ENCODE measurements at regions not wholly inside any gene's neighbourhood (a gene's known extent, or its start where the extent isn't known, plus 50 kb on each side); places are given as distances from the start of the nearest gene placed in this dataset.

DNA sequence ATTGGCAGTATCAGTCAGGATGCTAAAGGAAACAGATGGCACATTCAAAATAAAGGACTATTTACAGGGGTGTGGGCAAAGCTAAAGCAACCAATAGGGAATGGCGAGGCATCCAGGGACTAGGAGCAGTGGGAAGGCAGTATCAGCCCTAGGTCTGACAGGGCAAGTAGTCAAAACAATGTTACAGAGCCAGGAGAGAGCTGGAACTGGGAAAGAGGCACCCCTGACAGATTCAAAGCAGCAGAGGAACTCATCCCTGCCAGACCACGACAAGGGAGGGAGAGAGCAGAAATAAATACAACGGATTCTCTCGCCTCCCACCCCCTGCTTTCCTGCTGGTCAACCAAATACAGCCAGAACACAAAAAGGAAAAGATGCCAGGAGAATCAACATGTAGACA is 371.5 kb downstream of the NR2F1-AS1 start:
- 50 to 64% (median 59%) methylated on average over 4 of the region's 4 CpGs for WGBS, 5 donors
- DNase-seq, result no peak
- Histone ChIP-seq H3K9me3 (peaks cover 0 to 4% (median 0%) of the 10 kb centered on the region in 8 donors), H3K36me3 (no peaks in the 10 kb centered on the region), H3K27ac (no peak overlapping the region), H3K4me3 (no peak overlapping the region), H3K27me3 (replicated peaks in 1 of 7) (no peaks in the 10 kb centered on the region), H3K4me1 (no peaks in the 10 kb centered on the region)
- intact Hi-C loops (cut with DNase I; ENCODE audit: low total_unique reads), result no loop called here
- no peak for TF ChIP-seq POLR2A (IDR thresholded peaks at IDR 0.05)
- no peak for TF ChIP-seq CTCF (IDR thresholded peaks at IDR 0.05 in 8 of 11, conservative IDR thresholded peaks at IDR 0.05 in 3 of 11)
- TF ChIP-seq POLR2AphosphoS5 (IDR thresholded peaks at IDR 0.05), result no peak

- 76 to 91% (median 86%) methylated on average over 2 of the region's 2 CpGs for WGBS, 5 donors
Observed at GRCh38 chr5:93208141-93208751, 372.8 kb downstream of the NR2F1-AS1 start.

DNA sequence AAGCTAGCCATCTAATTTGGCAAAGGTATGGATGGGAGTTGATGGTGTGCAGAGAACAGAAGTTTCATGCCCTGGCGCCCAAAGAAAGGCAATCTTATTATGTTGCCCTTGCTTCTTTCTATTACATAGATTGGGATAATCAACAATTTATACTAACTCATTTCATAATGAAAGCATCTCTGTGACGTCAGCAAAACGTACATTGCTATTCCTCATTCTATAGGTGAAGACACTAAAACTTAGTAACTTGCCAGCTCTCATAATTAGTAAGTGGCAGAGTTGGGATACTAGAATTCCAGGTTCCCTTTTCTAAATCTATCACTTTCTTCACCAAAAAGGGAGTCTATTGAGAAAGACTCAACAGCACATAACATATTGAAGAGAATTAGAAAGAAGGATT is 374.8 kb downstream of the NR2F1-AS1 start:
- intact Hi-C loops (cut with DNase I; ENCODE audit: low total_unique reads), result no loop called here

More at GRCh38 chr5:93208141-93208751, 372.8 kb downstream of the NR2F1-AS1 start:
- Histone ChIP-seq H3K36me3 (no peaks in the 10 kb centered on the region), H3K4me3 (no peak overlapping the region), H3K4me1 (no peaks in the 10 kb centered on the region), H3K27me3 (replicated peaks in 1 of 7) (no peaks in the 10 kb centered on the region), H3K9me3 (peaks cover 0 to 4% (median 0%) of the 10 kb centered on the region in 8 donors), H3K27ac (peak overlapping the region in 3 of 8 donors; percentile 9 to 34 (median 16))
- intact Hi-C loops (cut with DNase I; ENCODE audit: low total_unique reads), result no loop called here
- TF ChIP-seq CTCF (IDR thresholded peaks at IDR 0.05 in 8 of 11, conservative IDR thresholded peaks at IDR 0.05 in 3 of 11) (no peak), POLR2AphosphoS5 (IDR thresholded peaks at IDR 0.05) (no peak), POLR2A (IDR thresholded peaks at IDR 0.05) (no peak)
- no peak for DNase-seq

More for the DNA sequence above, 374.8 kb downstream of the NR2F1-AS1 start:
- no peak for DNase-seq
- Histone ChIP-seq H3K27me3 (replicated peaks in 1 of 7) (no peaks in the 10 kb centered on the region), H3K4me3 (no peak overlapping the region), H3K27ac (no peak overlapping the region), H3K9me3 (peaks cover 0 to 4% (median 0%) of the 10 kb centered on the region in 8 donors), H3K36me3 (no peaks in the 10 kb centered on the region), H3K4me1 (no peaks in the 10 kb centered on the region)
- 86 to 96% (median 93%) methylated on average over 3 of the region's 3 CpGs for WGBS, 5 donors
- TF ChIP-seq CTCF (IDR thresholded peaks at IDR 0.05 in 8 of 11, conservative IDR thresholded peaks at IDR 0.05 in 3 of 11) (no peak), POLR2A (IDR thresholded peaks at IDR 0.05) (no peak), POLR2AphosphoS5 (IDR thresholded peaks at IDR 0.05) (no peak)

All from spleen (tissue), 11 donors.